Muscle of arm (tissue), 1 donor: ENCODE measurements at regions not wholly inside any gene's neighbourhood (a gene's known extent, or its start where the extent isn't known, plus 50 kb on each side); places are given as distances from the start of the nearest gene placed in this dataset.
"Not testable (repeated sequence)": the region's sequence is repeated elsewhere in the genome, so short reads cannot be mapped to it uniquely, and the experiment has no call there.

Experiments
- DNase-seq: peaks from one replicate; pipeline ENCODE4 v3.0.0-alpha.2; 2013

- DNase-seq: no peak
These were observed 150.2 kb upstream of the TMPRSS15 start for GRCh38 chr21:18553786-18554185.

DNA sequence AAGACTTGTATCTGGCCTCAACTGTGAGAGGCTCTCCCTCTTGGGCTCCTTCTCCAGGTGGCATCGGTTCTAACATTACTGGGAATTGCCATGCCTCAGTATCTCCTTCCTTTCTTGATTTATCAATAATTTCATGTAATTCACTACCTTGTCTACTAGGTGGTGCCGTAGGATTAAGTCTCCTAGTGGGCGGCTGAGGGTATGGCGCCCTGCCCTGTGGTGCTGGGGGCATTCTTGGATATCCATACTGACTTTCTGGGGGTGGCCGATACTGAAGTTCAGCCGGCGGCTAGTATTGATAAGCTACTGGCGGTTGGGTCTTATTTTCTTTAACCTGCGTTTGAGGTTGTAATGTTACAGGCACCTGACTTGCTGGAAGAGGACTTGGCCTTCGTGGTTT, 164.2 kb upstream of the TMPRSS15 start:
- DNase-seq: not testable (repeated sequence)

- no peak for DNase-seq
These were observed 184.5 kb upstream of the TMPRSS15 start for GRCh38 chr21:18588001-18588662.

DNA sequence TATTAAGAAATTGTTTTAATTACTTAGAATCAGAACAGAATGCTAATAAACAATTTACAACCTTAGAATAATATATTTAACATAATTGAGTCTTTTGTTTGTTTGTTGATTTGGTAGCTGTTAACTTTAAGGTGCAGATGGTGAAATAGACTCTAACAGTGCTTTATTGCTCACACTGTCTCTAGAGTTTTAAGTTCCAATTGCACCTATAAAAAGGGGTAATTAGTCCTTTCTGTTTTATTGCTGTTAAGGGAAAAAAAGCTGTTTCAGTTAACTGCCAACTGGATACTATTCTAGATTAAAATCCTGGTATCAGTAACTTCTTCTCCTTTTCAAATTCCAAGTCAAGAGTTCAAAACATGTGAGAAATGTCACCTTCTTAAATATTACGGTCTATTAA, 197.6 kb upstream of the TMPRSS15 start:
- DNase-seq: no peak

- no peak for DNase-seq
These were observed 199.1 kb upstream of the TMPRSS15 start for GRCh38 chr21:18602711-18603110.

DNA sequence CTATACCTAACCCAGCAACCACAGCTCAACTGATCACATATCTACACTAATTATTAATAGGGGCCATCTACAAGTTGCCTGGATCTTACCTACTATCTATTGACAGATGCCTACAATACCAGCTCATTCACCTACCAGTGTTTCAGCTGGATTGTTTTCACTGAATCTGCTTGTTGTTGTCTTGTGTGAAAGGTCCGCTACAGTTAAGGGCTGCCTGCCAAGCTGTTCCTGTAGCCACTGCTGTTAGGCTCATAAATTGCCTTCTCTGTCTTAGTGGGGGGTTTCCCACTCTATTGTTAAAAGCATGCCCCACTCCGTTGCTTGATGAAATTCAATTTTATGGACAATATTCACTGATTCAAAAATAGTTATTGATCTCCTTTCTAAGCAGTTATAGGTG, 199.7 kb upstream of the TMPRSS15 start:
- no peak for DNase-seq

DNA sequence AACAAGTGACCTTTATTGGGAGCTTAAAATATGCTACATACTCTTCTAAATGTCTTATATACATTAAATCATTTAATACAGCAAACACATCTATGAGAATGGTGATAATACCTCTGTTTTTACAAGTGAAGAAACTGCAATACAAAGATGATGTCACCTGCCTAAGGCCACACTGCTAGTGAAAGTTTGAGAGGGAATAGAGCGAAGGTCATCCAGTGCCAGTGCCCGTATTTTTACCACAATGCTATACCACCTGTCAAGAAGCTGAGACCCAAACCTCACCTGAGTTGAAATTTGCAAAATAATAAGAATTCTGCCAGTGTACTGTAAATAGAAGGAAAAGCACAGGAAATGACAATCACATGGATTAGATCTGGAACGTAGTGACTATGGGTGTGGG, 200.4 kb upstream of the TMPRSS15 start:
- no peak for DNase-seq

DNA sequence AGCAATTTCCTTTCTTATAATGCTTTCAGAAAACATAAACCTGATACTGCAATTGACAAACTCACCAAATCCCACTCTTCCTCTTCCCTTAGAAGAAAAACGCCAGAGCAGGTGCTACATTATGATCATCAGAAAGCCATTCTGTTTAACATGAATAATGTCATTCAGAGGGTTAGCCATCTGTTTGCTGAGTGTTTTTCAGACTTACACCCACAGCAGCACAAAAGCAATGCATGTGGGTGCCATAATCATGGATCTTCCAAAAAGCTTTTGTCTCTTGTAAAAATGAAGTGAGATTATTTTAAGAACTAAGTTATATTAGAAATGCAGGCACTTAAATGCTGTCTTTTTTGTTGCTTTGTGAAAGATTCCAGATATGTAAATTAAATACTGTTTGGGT, 204.6 kb upstream of the TMPRSS15 start:
- DNase-seq: no peak

DNA sequence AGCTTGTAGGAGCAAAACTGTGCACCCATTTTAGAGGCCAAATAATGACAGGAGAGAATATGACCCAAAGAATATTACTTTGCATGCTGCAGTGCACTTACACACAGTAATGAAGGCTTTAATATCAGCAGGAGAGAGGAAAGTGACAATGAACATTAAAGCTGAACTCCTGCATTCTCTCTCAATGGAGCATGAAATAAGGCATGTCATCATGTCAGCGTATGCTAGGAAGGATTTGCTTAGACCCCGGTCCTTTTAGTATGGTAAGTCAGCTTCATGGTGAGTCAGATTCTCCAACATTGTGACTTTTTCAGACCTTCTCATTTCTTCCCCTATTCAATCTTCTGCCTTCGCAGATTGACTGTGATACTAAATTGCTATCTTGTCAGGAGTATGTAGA, 210.7 kb upstream of the TMPRSS15 start:
- DNase-seq: no peak

DNA sequence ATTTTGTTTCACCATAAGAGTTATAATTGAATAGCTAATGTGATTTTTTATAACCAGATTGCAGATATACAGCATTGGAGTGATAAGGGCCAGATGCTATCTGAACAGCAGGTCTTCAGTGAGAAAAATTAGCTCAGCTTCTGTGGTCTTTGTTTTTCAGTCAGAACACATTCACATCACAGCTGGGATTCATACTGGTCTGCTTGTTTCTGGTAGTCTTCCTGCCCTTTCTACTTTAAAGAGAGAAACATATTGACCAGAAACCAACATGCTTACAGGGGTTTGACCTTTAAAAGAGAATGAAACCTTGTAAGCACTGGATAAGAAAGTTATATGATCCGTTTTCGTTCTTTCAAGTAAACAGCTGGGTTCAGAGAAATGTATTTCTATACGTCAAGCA, 213.7 kb upstream of the TMPRSS15 start:
- DNase-seq: no peak

DNA sequence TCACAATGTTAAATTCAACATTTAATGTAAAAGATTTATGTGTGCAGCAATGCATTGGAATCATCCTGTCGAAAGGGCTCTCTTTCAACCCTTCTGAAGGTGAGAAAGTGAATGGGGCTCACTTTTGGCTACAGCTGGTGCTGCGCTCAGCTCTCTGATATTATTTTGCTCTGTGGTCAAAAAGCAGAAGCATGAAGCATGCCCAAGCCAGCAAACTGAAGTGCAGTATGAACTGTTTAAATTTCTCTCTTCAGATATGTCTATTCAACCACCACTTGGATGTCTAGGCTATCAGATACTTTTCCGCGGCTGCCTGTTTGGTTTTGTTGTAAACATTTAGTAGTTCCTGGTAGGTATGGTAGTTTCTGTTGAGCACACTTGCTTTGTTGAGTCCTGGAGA, 216.9 kb upstream of the TMPRSS15 start:
- no peak for DNase-seq

DNA sequence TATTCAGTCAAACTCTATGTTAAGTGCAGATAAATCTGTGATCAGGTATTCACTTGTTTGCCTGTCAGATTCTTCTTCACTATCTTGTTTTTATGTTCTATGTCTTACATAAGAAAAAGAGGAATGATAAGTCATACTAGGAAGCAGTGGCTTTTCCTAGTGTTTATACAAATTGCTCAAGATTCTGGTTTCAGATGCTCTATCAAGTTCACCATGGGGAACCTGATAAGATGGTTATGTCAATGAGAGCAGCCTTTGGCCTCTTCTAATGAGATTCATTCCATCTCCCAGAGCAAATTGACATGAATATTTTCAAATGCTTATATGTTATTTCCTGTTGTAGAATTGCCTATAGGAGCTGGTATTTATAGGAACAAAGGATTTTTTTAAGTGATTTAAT, 218.8 kb upstream of the TMPRSS15 start:
- no peak for DNase-seq

DNA sequence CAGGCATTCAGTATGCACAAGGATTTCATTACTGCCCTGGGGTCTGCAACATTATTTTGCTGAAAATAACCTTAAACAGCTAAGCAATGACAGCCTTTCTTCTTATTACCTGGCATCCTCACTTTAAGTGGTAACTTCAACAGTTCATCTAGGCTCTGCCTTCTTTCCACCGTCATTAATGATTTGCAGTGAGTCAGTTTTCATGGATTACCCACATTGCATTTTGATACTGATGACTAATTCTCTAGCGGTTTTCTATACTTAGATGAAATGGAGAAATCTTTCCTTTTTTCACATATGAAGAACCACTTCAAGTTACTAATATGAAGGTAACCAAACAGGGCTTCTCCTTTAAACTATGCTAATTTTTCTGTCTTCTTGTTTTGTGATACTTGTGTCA, 226.9 kb upstream of the TMPRSS15 start:
- no peak for DNase-seq

GRCh38 chr21:18636897-18637296, 233.3 kb upstream of the TMPRSS15 start:
- DNase-seq: no peak

- no peak for DNase-seq
These were observed 242.5 kb upstream of the TMPRSS15 start for GRCh38 chr21:18646116-18646515.

- DNase-seq: no peak
These were observed 252.3 kb upstream of the TMPRSS15 start for GRCh38 chr21:18655931-18656330.

DNA sequence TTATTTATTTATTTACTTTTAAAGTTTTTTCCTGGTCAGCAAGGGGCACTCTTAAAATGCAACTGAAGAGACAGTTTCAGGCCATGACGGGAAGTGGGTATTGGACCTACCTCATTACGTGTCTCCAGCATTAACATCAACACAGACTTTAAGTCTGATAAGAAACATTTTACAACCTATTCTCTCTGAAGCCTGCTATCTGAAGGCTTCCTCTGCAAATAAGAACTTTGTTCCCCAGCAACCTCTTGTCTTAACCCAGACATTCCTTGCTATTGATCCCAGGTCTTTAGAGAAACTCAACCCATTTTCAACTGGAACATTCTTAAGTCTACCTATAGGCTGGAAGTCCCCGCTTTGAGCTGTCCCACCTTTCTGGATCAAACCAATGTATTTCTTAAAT, 258.3 kb upstream of the TMPRSS15 start:
- DNase-seq: no peak

GRCh38 chr21:18663663-18664062, 260.1 kb upstream of the TMPRSS15 start:
- DNase-seq: no peak

GRCh38 chr21:18666725-18667124, 263.1 kb upstream of the TMPRSS15 start:
- no peak for DNase-seq

DNA sequence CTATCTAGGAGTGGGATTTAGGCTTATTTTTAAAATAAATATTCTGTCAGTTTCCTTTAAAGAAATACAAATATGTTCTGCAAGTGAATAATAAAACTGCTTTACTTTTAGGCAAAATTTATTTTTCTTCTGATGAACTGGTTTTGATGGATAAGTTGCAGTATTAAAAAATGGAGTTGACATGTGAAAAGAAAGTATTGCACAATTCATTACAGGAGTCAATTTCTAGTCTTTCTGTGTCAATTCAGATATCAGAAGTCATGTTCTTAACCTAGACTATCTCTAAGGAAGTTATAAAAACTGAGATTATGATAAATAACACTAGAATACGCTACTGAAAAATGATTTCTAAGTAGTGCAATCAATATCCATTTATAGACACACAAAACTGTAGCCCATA, 270.2 kb upstream of the TMPRSS15 start:
- DNase-seq: no peak

DNA sequence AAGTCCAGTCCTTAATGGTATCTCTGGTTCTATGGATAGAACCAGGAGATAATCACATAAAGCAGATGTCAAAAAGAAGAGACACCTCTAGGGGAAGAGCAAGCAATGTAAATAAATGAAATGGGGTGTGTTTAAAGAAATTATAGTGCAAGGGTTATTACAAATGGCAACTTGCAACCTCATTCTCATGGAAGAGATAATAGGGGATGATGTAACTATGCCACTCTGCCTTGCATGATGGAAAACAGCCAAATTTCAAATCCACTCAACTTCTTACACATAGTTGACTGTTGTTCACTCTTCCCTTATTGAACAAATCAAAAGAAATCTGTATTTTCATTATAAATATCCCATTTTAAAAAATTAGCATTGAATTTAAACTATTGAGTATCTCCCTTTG, 274.0 kb upstream of the TMPRSS15 start:
- no peak for DNase-seq

GRCh38 chr21:18705971-18706370, 302.4 kb upstream of the TMPRSS15 start:
- no peak for DNase-seq

DNA sequence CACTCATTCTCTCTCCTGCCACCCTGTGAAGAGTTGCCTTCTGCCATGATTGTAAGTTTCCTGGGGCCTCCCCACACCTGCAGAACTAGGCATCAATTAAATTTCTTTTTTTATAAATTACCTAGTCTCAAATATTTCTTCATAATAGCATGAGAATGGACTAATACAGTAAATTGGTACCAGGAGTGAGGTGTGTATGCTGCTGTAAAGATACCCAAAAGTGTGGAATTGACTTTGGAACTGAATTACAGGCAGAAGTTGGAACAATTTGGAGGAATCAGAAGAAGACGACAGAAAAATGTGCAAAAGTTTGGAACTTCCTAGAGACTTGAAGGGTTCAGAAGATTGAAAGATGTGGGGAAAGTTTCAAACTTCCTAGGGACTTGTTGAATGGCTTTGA, 308.1 kb upstream of the TMPRSS15 start:
- DNase-seq: no peak

DNA sequence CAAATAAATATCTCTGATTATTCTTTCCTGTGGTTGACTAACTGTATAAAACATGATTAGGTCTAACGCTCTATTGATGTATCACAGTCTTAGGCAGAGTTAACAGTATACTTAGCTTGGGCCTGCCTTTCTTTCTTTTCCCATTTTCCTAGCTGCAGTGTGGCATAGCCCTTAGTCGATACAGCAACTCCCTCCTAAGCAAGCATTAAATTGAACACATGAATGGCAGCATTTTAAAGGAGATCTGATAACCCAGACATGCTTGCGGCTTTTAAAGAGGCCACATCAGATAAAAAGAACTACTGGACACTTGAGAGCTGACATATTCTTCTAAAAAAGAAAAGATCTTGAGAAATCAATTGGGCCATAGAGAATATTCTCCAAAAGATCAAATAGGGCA, 312.0 kb upstream of the TMPRSS15 start:
- DNase-seq: no peak
